Keratinocyte (primary cell): ENCODE measurements at regions not wholly inside any gene's neighbourhood (a gene's known extent, or its start where the extent isn't known, plus 50 kb on each side); places are given as distances from the start of the nearest gene placed in this dataset.

ENCODE experiments used
- DNase-seq: peaks from one replicate; pipeline ENCODE4 v3.0.0-alpha.2; 2011; ENCODE audit warnings: low read depth, missing footprints, low spot score
- FAIRE-seq: peaks from 2 replicates; lab custom pipeline; 2011; peaks lifted over from hg19 to GRCh38; lab: Jason Lieb, UNC
- H2AFZ ChIP-seq: 2 replicates; pipeline ENCODE4 v1.6.0; 2012; ENCODE audit warnings: low read length, control low read depth, inconsistent platforms; ENCODE audit not compliant: control insufficient read depth
- H3K27ac ChIP-seq: 2 replicates; pipeline ENCODE4 v1.5.1; 2011; ENCODE audit warnings: low read length; ENCODE audit not compliant: control insufficient read depth, insufficient read depth
- H3K27me3 ChIP-seq: 3 replicates; pipeline ENCODE4 v1.6.0; 2011; ENCODE audit warnings: low read length; ENCODE audit not compliant: control insufficient read depth, insufficient read depth; ENCODE audit errors: extremely low read depth
- H3K36me3 ChIP-seq, 2 experiments: 2 replicates in 1 of 2; 3 replicates in 1 of 2; pipeline ENCODE4 v1.5.1; 2011; ENCODE audit warnings: low read length in 2 of 2, mild to moderate bottlenecking in 1 of 2; ENCODE audit not compliant: control insufficient read depth in 2 of 2, insufficient read depth in 2 of 2; ENCODE audit errors: extremely low read depth in 1 of 2
- H3K4me1 ChIP-seq: 3 replicates; pipeline ENCODE4 v1.5.1; 2011; ENCODE audit warnings: low read length; ENCODE audit not compliant: control insufficient read depth, insufficient read depth; ENCODE audit errors: extremely low read depth
- H3K4me2 ChIP-seq: 3 replicates; pipeline ENCODE4 v1.6.0; 2011; ENCODE audit warnings: low read depth, low read length; ENCODE audit not compliant: control insufficient read depth, insufficient read depth; ENCODE audit errors: extremely low read depth
- H3K4me3 ChIP-seq, 3 experiments: fragments of 200-600 bp in 1 of 3; sonication (generic) in 1 of 3; 2 replicates in 2 of 3; 3 replicates in 1 of 3; pipeline ENCODE4 v1.5.1; 2011 to 2016; ENCODE audit warnings: low read length in 3 of 3, mild to moderate bottlenecking in 3 of 3, control low read depth in 2 of 3, inconsistent platforms in 1 of 3, low read depth in 1 of 3, mixed read lengths in 1 of 3, mixed run types in 1 of 3, moderate library complexity in 1 of 3; ENCODE audit not compliant: control insufficient read depth in 2 of 3, insufficient read depth in 2 of 3; ENCODE audit errors: extremely low read depth in 1 of 3
- H3K79me2 ChIP-seq: 2 replicates; pipeline ENCODE4 v1.6.0; 2012; ENCODE audit warnings: low read length; ENCODE audit not compliant: control insufficient read depth, insufficient read depth
- H3K9ac ChIP-seq: 3 replicates; pipeline ENCODE4 v1.6.0; 2011; ENCODE audit warnings: low read length; ENCODE audit not compliant: control insufficient read depth, insufficient read depth; ENCODE audit errors: extremely low read depth
- H3K9me1 ChIP-seq: 3 replicates; pipeline ENCODE4 v1.6.0; 2011; ENCODE audit warnings: low read length; ENCODE audit not compliant: control insufficient read depth, insufficient read depth; ENCODE audit errors: extremely low read depth
- H3K9me3 ChIP-seq: 2 replicates; pipeline ENCODE4 v1.5.1; 2012; ENCODE audit warnings: low read depth, low read length; ENCODE audit not compliant: control insufficient read depth
- H4K20me1 ChIP-seq: 3 replicates; pipeline ENCODE4 v1.6.0; 2011; ENCODE audit warnings: low read length; ENCODE audit not compliant: control insufficient read depth, insufficient read depth; ENCODE audit errors: extremely low read depth
- CTCF ChIP-seq, 3 experiments: IDR thresholded peaks in 1 of 3; conservative IDR thresholded peaks in 1 of 3; optimal IDR thresholded peaks in 1 of 3; 2 replicates in 2 of 3; 3 replicates in 1 of 3; pipeline versions ENCODE3 to v1.5.1; 2011; ENCODE audit warnings: low read length in 3 of 3, mild to moderate bottlenecking in 3 of 3, moderate library complexity in 2 of 3, control low read depth in 1 of 3, inconsistent platforms in 1 of 3; ENCODE audit not compliant: insufficient read depth in 2 of 3; ENCODE audit errors: extremely low read depth in 1 of 3
- EZH2 ChIP-seq: IDR thresholded peaks from one replicate; pipeline ENCODE4 v1.6.1; 2012; ENCODE audit warnings: inconsistent platforms, mild to moderate bottlenecking, low read length, moderate library complexity
- dilution Hi-C: fragments of 300-500 bp; cut with MboI; formaldehyde crosslinking; loops from one replicate; pipeline ENCODE4 v1.7.0; 2020; ENCODE audit warnings: low sequenced_read_pairs; ENCODE audit not compliant: extremely low pct_ligation_motif_present

- Histone ChIP-seq H3K27me3 (no peaks in the 10 kb centered on the region), H3K9ac (no peak overlapping the region), H3K9me3 (no peaks in the 10 kb centered on the region), H3K36me3 (no peaks in the 10 kb centered on the region), H3K9me1 (no peaks in the 10 kb centered on the region), H2AFZ (no peak overlapping the region), H4K20me1 (no peaks in the 10 kb centered on the region), H3K4me3 (no peak overlapping the region), H3K4me2 (no peak overlapping the region), H3K4me1 (no peaks in the 10 kb centered on the region), H3K79me2 (no peaks in the 10 kb centered on the region), H3K27ac (no peak overlapping the region)
- FAIRE-seq (no peak), DNase-seq (no peak)
- dilution Hi-C loops: no loop called here
- TF ChIP-seq CTCF (optimal IDR thresholded peaks at IDR 0.05 in 1 of 3, IDR thresholded peaks at IDR 0.05 in 1 of 3, conservative IDR thresholded peaks at IDR 0.05 in 1 of 3; ENCODE audit: extremely low read depth in 1 of 3, insufficient read depth in 2 of 3, low read length in 3 of 3) (no peak), EZH2 (no peak)
These were observed 679.3 kb downstream of the FAT4 start for GRCh38 chr4:125994024-125994423.

GRCh38 chr4:125994430-125994829, 679.7 kb downstream of the FAT4 start:
- DNase-seq: no peak
- H3K4me1 ChIP-seq: no peaks in the 10 kb centered on the region
- no peak overlapping the region for H3K9ac ChIP-seq
- H3K36me3 ChIP-seq: no peaks in the 10 kb centered on the region
- H3K27me3 ChIP-seq: no peaks in the 10 kb centered on the region
- H3K4me3 ChIP-seq: no peak overlapping the region
- TF ChIP-seq CTCF (optimal IDR thresholded peaks at IDR 0.05 in 1 of 3, IDR thresholded peaks at IDR 0.05 in 1 of 3, conservative IDR thresholded peaks at IDR 0.05 in 1 of 3; ENCODE audit: extremely low read depth in 1 of 3, insufficient read depth in 2 of 3, low read length in 3 of 3): no peak
- TF ChIP-seq EZH2: no peak
- no peak overlapping the region for H3K4me2 ChIP-seq
- H3K9me3 ChIP-seq: no peaks in the 10 kb centered on the region
- dilution Hi-C loops: no loop called here
- H4K20me1 ChIP-seq: no peaks in the 10 kb centered on the region
- H3K79me2 ChIP-seq: no peaks in the 10 kb centered on the region
- no peak overlapping the region for H2AFZ ChIP-seq
- no peak overlapping the region for H3K27ac ChIP-seq
- no peaks in the 10 kb centered on the region for H3K9me1 ChIP-seq
- FAIRE-seq: no peak
